ENCODE measurements at regions not wholly inside any gene's neighbourhood (a gene's known extent, or its start where the extent isn't known, plus 50 kb on each side); places are given as distances from the start of the nearest gene placed in this dataset.

DNA sequence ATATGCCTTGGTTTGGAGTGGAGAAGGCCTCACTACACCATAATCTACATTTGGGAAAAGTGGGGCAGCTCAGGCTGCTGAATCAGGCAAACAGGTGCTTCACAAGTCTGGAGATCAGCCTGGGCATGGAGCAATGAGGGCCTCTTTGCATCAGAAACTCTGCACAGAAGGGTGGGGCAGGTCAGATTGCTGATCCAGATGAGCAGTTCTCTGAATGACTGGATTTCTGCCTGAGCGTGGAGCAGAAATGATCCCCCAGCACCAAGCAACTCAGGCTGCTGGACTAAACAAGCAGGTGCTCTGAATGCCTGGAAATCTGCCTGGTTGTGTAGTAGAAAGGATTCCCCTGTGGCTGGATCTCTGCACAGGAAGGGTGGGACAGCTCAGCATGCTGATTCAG is 605.3 kb upstream of the ZNF804A start:
- TF ChIP-seq ZNF114 (CRISPR knock-in tag; IDR thresholded peaks at IDR 0.05) = no peak
- TF ChIP-seq EZH2phosphoT487 (IDR thresholded peaks at IDR 0.05; ENCODE audit: unreplicated experiment) = no peak
- TF ChIP-seq NANOG (IDR thresholded peaks at IDR 0.05; ENCODE audit: borderline replicate concordance) = no peak
- TF ChIP-seq, protein P1, sequence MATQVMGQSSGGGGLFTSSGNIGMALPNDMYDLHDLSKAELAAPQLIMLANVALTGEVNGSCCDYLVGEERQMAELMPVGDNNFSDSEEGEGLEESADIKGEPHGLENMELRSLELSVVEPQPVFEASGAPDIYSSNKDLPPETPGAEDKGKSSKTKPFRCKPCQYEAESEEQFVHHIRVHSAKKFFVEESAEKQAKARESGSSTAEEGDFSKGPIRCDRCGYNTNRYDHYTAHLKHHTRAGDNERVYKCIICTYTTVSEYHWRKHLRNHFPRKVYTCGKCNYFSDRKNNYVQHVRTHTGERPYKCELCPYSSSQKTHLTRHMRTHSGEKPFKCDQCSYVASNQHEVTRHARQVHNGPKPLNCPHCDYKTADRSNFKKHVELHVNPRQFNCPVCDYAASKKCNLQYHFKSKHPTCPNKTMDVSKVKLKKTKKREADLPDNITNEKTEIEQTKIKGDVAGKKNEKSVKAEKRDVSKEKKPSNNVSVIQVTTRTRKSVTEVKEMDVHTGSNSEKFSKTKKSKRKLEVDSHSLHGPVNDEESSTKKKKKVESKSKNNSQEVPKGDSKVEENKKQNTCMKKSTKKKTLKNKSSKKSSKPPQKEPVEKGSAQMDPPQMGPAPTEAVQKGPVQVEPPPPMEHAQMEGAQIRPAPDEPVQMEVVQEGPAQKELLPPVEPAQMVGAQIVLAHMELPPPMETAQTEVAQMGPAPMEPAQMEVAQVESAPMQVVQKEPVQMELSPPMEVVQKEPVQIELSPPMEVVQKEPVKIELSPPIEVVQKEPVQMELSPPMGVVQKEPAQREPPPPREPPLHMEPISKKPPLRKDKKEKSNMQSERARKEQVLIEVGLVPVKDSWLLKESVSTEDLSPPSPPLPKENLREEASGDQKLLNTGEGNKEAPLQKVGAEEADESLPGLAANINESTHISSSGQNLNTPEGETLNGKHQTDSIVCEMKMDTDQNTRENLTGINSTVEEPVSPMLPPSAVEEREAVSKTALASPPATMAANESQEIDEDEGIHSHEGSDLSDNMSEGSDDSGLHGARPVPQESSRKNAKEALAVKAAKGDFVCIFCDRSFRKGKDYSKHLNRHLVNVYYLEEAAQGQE (IDR thresholded peaks at IDR 0.05; ENCODE audit: unreplicated experiment) = no peak
- TF ChIP-seq, protein P2, sequence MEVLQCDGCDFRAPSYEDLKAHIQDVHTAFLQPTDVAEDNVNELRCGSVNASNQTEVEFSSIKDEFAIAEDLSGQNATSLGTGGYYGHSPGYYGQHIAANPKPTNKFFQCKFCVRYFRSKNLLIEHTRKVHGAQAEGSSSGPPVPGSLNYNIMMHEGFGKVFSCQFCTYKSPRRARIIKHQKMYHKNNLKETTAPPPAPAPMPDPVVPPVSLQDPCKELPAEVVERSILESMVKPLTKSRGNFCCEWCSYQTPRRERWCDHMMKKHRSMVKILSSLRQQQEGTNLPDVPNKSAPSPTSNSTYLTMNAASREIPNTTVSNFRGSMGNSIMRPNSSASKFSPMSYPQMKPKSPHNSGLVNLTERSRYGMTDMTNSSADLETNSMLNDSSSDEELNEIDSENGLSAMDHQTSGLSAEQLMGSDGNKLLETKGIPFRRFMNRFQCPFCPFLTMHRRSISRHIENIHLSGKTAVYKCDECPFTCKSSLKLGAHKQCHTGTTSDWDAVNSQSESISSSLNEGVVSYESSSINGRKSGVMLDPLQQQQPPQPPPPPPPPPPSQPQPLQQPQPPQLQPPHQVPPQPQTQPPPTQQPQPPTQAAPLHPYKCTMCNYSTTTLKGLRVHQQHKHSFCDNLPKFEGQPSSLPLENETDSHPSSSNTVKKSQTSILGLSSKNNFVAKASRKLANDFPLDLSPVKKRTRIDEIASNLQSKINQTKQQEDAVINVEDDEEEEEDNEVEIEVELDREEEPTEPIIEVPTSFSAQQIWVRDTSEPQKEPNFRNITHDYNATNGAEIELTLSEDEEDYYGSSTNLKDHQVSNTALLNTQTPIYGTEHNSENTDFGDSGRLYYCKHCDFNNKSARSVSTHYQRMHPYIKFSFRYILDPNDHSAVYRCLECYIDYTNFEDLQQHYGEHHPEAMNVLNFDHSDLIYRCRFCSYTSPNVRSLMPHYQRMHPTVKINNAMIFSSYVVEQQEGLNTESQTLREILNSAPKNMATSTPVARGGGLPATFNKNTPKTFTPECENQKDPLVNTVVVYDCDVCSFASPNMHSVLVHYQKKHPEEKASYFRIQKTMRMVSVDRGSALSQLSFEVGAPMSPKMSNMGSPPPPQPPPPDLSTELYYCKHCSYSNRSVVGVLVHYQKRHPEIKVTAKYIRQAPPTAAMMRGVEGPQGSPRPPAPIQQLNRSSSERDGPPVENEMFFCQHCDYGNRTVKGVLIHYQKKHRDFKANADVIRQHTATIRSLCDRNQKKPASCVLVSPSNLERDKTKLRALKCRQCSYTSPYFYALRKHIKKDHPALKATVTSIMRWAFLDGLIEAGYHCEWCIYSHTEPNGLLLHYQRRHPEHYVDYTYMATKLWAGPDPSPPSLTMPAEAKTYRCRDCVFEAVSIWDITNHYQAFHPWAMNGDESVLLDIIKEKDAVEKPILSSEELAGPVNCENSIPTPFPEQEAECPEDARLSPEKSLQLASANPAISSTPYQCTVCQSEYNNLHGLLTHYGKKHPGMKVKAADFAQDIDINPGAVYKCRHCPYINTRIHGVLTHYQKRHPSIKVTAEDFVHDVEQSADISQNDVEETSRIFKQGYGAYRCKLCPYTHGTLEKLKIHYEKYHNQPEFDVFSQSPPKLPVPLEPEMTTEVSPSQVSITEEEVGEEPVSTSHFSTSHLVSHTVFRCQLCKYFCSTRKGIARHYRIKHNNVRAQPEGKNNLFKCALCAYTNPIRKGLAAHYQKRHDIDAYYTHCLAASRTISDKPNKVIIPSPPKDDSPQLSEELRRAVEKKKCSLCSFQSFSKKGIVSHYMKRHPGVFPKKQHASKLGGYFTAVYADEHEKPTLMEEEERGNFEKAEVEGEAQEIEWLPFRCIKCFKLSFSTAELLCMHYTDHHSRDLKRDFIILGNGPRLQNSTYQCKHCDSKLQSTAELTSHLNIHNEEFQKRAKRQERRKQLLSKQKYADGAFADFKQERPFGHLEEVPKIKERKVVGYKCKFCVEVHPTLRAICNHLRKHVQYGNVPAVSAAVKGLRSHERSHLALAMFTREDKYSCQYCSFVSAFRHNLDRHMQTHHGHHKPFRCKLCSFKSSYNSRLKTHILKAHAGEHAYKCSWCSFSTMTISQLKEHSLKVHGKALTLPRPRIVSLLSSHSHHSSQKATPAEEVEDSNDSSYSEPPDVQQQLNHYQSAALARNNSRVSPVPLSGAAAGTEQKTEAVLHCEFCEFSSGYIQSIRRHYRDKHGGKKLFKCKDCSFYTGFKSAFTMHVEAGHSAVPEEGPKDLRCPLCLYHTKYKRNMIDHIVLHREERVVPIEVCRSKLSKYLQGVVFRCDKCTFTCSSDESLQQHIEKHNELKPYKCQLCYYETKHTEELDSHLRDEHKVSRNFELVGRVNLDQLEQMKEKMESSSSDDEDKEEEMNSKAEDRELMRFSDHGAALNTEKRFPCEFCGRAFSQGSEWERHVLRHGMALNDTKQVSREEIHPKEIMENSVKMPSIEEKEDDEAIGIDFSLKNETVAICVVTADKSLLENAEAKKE (CRISPR knock-in tag; IDR thresholded peaks at IDR 0.05) = no peak
- TF ChIP-seq CREB1 (CRISPR knock-in tag; IDR thresholded peaks at IDR 0.05; ENCODE audit: low read depth) = no peak
- TF ChIP-seq JUNB (IDR thresholded peaks at IDR 0.05; ENCODE audit: unreplicated experiment) = no peak
- TF ChIP-seq, protein P3, sequence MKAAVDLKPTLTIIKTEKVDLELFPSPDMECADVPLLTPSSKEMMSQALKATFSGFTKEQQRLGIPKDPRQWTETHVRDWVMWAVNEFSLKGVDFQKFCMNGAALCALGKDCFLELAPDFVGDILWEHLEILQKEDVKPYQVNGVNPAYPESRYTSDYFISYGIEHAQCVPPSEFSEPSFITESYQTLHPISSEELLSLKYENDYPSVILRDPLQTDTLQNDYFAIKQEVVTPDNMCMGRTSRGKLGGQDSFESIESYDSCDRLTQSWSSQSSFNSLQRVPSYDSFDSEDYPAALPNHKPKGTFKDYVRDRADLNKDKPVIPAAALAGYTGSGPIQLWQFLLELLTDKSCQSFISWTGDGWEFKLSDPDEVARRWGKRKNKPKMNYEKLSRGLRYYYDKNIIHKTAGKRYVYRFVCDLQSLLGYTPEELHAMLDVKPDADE (IDR thresholded peaks at IDR 0.05) = no peak
- TF ChIP-seq, protein P4, sequence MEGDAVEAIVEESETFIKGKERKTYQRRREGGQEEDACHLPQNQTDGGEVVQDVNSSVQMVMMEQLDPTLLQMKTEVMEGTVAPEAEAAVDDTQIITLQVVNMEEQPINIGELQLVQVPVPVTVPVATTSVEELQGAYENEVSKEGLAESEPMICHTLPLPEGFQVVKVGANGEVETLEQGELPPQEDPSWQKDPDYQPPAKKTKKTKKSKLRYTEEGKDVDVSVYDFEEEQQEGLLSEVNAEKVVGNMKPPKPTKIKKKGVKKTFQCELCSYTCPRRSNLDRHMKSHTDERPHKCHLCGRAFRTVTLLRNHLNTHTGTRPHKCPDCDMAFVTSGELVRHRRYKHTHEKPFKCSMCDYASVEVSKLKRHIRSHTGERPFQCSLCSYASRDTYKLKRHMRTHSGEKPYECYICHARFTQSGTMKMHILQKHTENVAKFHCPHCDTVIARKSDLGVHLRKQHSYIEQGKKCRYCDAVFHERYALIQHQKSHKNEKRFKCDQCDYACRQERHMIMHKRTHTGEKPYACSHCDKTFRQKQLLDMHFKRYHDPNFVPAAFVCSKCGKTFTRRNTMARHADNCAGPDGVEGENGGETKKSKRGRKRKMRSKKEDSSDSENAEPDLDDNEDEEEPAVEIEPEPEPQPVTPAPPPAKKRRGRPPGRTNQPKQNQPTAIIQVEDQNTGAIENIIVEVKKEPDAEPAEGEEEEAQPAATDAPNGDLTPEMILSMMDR (conservative IDR thresholded peaks at IDR 0.05; ENCODE audit: low read depth in 2 of 2) = no peak
- no peak for TF ChIP-seq STAT1 (IDR thresholded peaks at IDR 0.05; ENCODE audit: unreplicated experiment)
- no peak for TF ChIP-seq EZH2 (IDR thresholded peaks at IDR 0.05; ENCODE audit: low read depth, unreplicated experiment)
- no peak overlapping the region for H3K27ac Mint-ChIP-seq
- Histone ChIP-seq H3K9me2 (ENCODE audit: insufficient read depth) (no peaks in the 10 kb centered on the region), H3K27ac (ENCODE audit: low read depth) (no peak overlapping the region), H3K4me3 (no peak overlapping the region), H3K4me2 (no peak overlapping the region), H3F3A (replicated peaks; ENCODE audit: low read depth) (no peaks in the 10 kb centered on the region), H3K79me2 (replicated peaks; ENCODE audit: insufficient read depth) (no peaks in the 10 kb centered on the region), H4K20me1 (replicated peaks; ENCODE audit: insufficient read depth) (no peaks in the 10 kb centered on the region), H3K36me3 (ENCODE audit: insufficient read depth) (no peaks in the 10 kb centered on the region), H3K27me3 (ENCODE audit: insufficient read depth) (no peaks in the 10 kb centered on the region), H3K4me1 (ENCODE audit: insufficient read depth) (peaks cover 13% of the 10 kb centered on the region), H2AFZ (no peak overlapping the region)
- no peaks in the 10 kb centered on the region for H3K27me3 Mint-ChIP-seq (ENCODE audit: insufficient read depth, low read depth, poor library complexity)
- peaks cover 18% of the 10 kb centered on the region for H3K4me1 Mint-ChIP-seq
- ATAC-seq (no peak), DNase-seq (ENCODE audit: low spot score) (no peak)
- no peaks in the 10 kb centered on the region for H3K9me3 Mint-ChIP-seq
- no peaks in the 10 kb centered on the region; the same call in 1 of the 3 replicates for H3K36me3 Mint-ChIP-seq (ENCODE audit: low read depth)
- no peak overlapping the region for H3K4me3 Mint-ChIP-seq

All from GM23338 (cell line).